H7 (cell line): ENCODE measurements at regions not wholly inside any gene's neighbourhood (a gene's known extent, or its start where the extent isn't known, plus 50 kb on each side); places are given as distances from the start of the nearest gene placed in this dataset.
"Not testable (repeated sequence)": the region's sequence is repeated elsewhere in the genome, so short reads cannot be mapped to it uniquely, and the experiment has no call there.

ENCODE experiments used
- DNase-seq: peaks from one replicate; pipeline ENCODE4 v3.0.0; 2012
- H3K27me3 ChIP-seq: 2 replicates; pipeline ENCODE4 v1.6.0; 2011; ENCODE audit warnings: mild to moderate bottlenecking, low read length; ENCODE audit not compliant: control insufficient read depth, insufficient read depth
- H3K36me3 ChIP-seq: replicated peaks from 2 replicates; pipeline ENCODE4 v1.5.1; 2011; ENCODE audit warnings: low read length; ENCODE audit not compliant: control insufficient read depth, insufficient read depth
- H3K4me3 ChIP-seq: 2 replicates; pipeline ENCODE4 v1.5.1; 2011; ENCODE audit warnings: low read depth, mild to moderate bottlenecking, control low read depth, low read length, moderate library complexity; ENCODE audit not compliant: insufficient read depth

DNA sequence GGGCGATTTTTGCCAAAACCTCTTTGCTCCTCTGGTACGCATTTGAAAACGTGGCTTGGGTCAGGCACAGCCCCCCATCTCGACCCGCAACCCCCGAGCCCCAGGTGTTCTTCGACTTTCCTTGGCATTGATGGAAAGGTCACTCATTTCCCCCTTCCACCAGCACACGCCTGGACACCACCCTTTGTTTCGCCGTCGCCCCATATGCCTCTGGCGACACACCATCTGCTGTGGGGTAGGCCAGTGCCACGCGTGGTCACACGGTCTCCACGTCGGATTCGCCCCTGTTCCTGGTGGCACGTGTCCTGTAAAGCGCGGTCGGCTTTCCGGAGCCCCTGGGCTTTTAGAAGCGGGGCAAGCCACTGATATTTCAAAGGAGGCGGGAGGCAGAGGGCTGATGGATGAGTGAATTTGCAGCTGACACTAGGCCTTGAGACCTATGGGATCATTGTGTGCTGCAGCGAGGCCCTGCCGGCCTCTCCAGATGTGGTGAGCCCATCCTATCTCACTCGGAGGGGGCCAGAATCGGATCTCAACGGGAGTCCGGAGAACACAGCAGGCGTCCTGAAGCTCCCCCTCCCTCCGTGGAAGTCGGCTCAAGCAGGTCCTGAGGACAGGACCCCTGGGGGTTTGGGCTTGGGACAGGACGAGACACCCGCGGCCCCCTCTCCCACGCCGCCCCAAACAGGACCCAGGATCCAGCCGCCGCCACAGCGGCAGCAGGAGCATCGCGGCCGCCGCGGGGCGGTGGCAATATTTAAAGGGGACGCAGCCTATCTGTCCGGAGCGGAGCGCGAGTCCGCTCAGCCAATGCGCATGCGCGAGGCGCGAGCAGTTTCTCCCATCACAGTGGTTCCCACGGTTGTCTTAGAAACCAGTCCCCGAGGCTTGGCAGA is 100.0 kb upstream of the FOXD4L5 start:
- H3K27me3 ChIP-seq, H3K36me3 ChIP-seq, H3K4me3 ChIP-seq, DNase-seq: not testable (repeated sequence)

DNA sequence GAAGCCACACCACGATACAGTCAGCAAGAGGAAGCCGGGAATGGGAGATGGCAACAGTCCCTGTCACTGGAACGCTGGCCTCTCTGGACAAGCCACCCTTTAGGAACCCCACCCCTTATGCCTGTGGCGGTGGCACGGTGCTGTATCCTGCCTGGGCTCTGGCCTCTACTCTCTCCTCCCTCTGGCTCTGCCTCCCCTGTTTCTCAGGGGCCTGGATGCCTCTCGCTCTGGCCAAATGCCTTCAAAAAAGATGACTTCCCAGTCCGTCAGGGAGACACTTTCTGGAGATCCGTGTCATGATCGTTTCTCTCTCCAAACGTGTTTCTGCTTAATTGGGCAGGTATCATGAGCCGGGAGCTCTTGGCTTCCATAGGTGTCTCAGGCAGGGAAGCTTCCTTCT is 99.1 kb upstream of the FOXD4L5 start:
- H3K4me3 ChIP-seq, DNase-seq, H3K36me3 ChIP-seq, H3K27me3 ChIP-seq: not testable (repeated sequence)

DNA sequence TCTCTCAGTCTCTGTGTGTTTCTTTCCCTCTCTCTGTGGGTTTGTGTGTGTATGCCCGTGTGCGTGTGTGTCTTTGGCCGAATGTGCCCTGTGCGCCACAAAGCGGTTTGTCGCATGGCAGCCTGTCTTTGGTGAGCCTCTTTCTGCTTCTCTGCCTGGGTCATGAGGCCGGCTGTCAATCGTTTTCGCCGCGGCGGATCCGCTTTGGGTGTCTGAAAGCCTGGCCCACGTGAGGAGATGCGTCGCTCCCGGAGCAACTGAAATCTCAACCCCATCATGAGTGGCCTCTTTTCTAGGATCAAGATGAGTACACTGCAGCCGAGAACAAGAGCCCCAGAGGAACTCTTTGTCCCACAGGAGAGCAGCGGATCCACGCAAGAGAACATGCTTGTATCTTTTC is 98.6 kb upstream of the FOXD4L5 start:
- DNase-seq, H3K4me3 ChIP-seq, H3K27me3 ChIP-seq, H3K36me3 ChIP-seq: not testable (repeated sequence)

DNA sequence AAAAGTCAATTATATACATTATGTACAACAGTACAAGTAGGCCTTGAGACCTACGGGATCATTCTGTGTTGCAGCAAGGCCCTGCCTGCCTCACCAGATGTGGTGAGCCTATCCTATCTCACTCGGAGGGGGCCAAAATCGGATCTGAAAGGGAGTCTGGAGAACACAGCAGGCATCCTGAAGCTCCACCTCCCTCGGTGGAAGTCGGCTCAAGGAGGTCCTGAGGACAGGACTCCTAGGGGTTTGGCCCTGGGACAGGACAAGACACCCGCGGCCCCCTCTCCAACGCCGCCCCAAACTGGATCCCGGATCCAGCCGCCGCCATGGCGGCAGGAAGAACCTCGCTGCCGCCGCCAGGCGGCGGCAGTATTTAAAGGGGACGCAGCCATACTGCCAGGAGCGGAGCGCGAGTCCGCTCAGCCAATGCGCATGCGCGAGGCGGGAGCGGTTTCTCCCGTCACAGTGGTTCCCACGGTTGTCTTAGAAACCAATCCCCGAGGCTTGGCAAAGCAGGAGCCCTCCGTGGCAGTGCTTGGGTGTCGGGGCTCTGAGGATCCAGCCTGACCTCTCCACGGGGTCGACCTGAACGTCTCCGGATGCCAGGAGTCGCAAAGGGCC is 97.8 kb upstream of the FOXD4L5 start:
- H3K27me3 ChIP-seq, DNase-seq, H3K4me3 ChIP-seq, H3K36me3 ChIP-seq: not testable (repeated sequence)
